ENCODE measurements at regions not wholly inside any gene's neighbourhood (a gene's known extent, or its start where the extent isn't known, plus 50 kb on each side); places are given as distances from the start of the nearest gene placed in this dataset.

DNA sequence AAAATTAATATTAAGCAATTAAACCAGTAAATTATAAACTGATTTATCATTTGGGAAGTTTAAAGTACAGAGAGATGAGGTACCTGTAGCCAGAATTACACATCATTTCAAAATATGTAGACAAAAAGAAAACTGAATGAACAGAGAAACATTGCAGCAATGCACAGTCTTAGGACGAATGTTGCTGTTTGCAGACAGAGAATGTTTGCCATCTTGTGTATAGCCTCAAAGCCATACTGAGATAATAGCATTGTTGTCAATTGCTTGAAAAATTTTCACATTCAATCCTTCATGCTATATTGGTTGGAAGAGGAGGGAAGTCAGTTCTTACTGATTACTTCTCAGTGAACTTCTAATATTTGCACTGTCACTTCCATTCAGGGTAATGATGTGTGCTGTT lies 326.2 kb downstream of the PRR16 start:
- TF ChIP-seq, protein P1, sequence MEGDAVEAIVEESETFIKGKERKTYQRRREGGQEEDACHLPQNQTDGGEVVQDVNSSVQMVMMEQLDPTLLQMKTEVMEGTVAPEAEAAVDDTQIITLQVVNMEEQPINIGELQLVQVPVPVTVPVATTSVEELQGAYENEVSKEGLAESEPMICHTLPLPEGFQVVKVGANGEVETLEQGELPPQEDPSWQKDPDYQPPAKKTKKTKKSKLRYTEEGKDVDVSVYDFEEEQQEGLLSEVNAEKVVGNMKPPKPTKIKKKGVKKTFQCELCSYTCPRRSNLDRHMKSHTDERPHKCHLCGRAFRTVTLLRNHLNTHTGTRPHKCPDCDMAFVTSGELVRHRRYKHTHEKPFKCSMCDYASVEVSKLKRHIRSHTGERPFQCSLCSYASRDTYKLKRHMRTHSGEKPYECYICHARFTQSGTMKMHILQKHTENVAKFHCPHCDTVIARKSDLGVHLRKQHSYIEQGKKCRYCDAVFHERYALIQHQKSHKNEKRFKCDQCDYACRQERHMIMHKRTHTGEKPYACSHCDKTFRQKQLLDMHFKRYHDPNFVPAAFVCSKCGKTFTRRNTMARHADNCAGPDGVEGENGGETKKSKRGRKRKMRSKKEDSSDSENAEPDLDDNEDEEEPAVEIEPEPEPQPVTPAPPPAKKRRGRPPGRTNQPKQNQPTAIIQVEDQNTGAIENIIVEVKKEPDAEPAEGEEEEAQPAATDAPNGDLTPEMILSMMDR (IDR thresholded peaks at IDR 0.05; ENCODE audit: low read depth, low read length, poor library complexity, severe bottlenecking), result no peak
- no peak for TF ChIP-seq EZH2phosphoT487 (IDR thresholded peaks at IDR 0.05; ENCODE audit: borderline replicate concordance, low read length)
